ENCODE measurements at regions not wholly inside any gene's neighbourhood (a gene's known extent, or its start where the extent isn't known, plus 50 kb on each side); places are given as distances from the start of the nearest gene placed in this dataset.

GRCh38 chr4:100843910-100844309, 326.1 kb upstream of the EMCN start:
- Histone ChIP-seq H3K27ac (ENCODE audit: low read depth, low read length, severe bottlenecking) (no peak overlapping the region), H3K9me3 (ENCODE audit: control insufficient read depth, low read length) (no peaks in the 10 kb centered on the region), H3K36me3 (ENCODE audit: control insufficient read depth, insufficient read depth, low read length) (no peaks in the 10 kb centered on the region), H3K4me1 (ENCODE audit: control insufficient read depth, insufficient read depth, low read length, poor library complexity, severe bottlenecking) (no peaks in the 10 kb centered on the region), H3K4me3 (ENCODE audit: extremely low read depth, insufficient read depth, low read length, poor library complexity, severe bottlenecking) (no peak overlapping the region)

GRCh38 chr4:100842856-100843255, 325.0 kb upstream of the EMCN start:
- H3K36me3 ChIP-seq (ENCODE audit: control insufficient read depth, insufficient read depth, low read length): no peaks in the 10 kb centered on the region
- no CpG with 5 or more reads among the region's 1 CpG for WGBS, 2 experiments (ENCODE audit: insufficient coverage in 2 of 2)
- no peaks in the 10 kb centered on the region for H3K9me3 ChIP-seq (ENCODE audit: control insufficient read depth, low read length)
- H3K27ac ChIP-seq (ENCODE audit: low read depth, low read length, severe bottlenecking): no peak overlapping the region
- H3K4me1 ChIP-seq (ENCODE audit: control insufficient read depth, insufficient read depth, low read length, poor library complexity, severe bottlenecking): no peaks in the 10 kb centered on the region
- no peak overlapping the region for H3K4me3 ChIP-seq (ENCODE audit: extremely low read depth, insufficient read depth, low read length, poor library complexity, severe bottlenecking)

GRCh38 chr4:100841911-100842310, 324.1 kb upstream of the EMCN start:
- H3K9me3 ChIP-seq (ENCODE audit: control insufficient read depth, low read length): no peaks in the 10 kb centered on the region
- H3K27ac ChIP-seq (ENCODE audit: low read depth, low read length, severe bottlenecking): no peak overlapping the region
- no peak overlapping the region for H3K4me3 ChIP-seq (ENCODE audit: extremely low read depth, insufficient read depth, low read length, poor library complexity, severe bottlenecking)
- no peaks in the 10 kb centered on the region for H3K4me1 ChIP-seq (ENCODE audit: control insufficient read depth, insufficient read depth, low read length, poor library complexity, severe bottlenecking)
- no CpG with 5 or more reads among the region's 2 CpGs for WGBS, 2 experiments (ENCODE audit: insufficient coverage in 2 of 2)
- H3K36me3 ChIP-seq (ENCODE audit: control insufficient read depth, insufficient read depth, low read length): no peaks in the 10 kb centered on the region

- Histone ChIP-seq H3K4me1 (ENCODE audit: control insufficient read depth, insufficient read depth, low read length, poor library complexity, severe bottlenecking) (no peaks in the 10 kb centered on the region), H3K4me3 (ENCODE audit: extremely low read depth, insufficient read depth, low read length, poor library complexity, severe bottlenecking) (no peak overlapping the region), H3K27ac (ENCODE audit: low read depth, low read length, severe bottlenecking) (no peak overlapping the region), H3K36me3 (ENCODE audit: control insufficient read depth, insufficient read depth, low read length) (no peaks in the 10 kb centered on the region), H3K9me3 (ENCODE audit: control insufficient read depth, low read length) (no peaks in the 10 kb centered on the region)
- 94 to 100% methylated on average over 2 of the region's 2 CpGs for WGBS, 2 experiments (ENCODE audit: insufficient coverage in 2 of 2)
Observed at GRCh38 chr4:100839712-100840111, 321.9 kb upstream of the EMCN start.

GRCh38 chr4:100838286-100838685, 320.5 kb upstream of the EMCN start:
- H3K36me3 ChIP-seq (ENCODE audit: control insufficient read depth, insufficient read depth, low read length): no peaks in the 10 kb centered on the region
- H3K9me3 ChIP-seq (ENCODE audit: control insufficient read depth, low read length): no peaks in the 10 kb centered on the region
- no peaks in the 10 kb centered on the region for H3K4me1 ChIP-seq (ENCODE audit: control insufficient read depth, insufficient read depth, low read length, poor library complexity, severe bottlenecking)
- no CpG with 5 or more reads among the region's 1 CpG for WGBS, 2 experiments (ENCODE audit: insufficient coverage in 2 of 2)
- no peak overlapping the region for H3K4me3 ChIP-seq (ENCODE audit: extremely low read depth, insufficient read depth, low read length, poor library complexity, severe bottlenecking)
- no peak overlapping the region for H3K27ac ChIP-seq (ENCODE audit: low read depth, low read length, severe bottlenecking)

GRCh38 chr4:100836929-100837328, 319.1 kb upstream of the EMCN start:
- Histone ChIP-seq H3K4me3 (ENCODE audit: extremely low read depth, insufficient read depth, low read length, poor library complexity, severe bottlenecking) (no peak overlapping the region), H3K27ac (ENCODE audit: low read depth, low read length, severe bottlenecking) (no peak overlapping the region), H3K9me3 (ENCODE audit: control insufficient read depth, low read length) (no peaks in the 10 kb centered on the region), H3K4me1 (ENCODE audit: control insufficient read depth, insufficient read depth, low read length, poor library complexity, severe bottlenecking) (no peaks in the 10 kb centered on the region), H3K36me3 (ENCODE audit: control insufficient read depth, insufficient read depth, low read length) (no peaks in the 10 kb centered on the region)
- WGBS, 2 experiments (ENCODE audit: insufficient coverage in 2 of 2): 75% methylated on average over 1 of the region's 1 CpG; no CpG with 5 or more reads in 1 of the 2 experiments

GRCh38 chr4:100834616-100835015, 316.8 kb upstream of the EMCN start:
- peaks cover 3% of the 10 kb centered on the region for H3K9me3 ChIP-seq (ENCODE audit: control insufficient read depth, low read length)
- H3K4me3 ChIP-seq (ENCODE audit: extremely low read depth, insufficient read depth, low read length, poor library complexity, severe bottlenecking): no peak overlapping the region
- H3K27ac ChIP-seq (ENCODE audit: low read depth, low read length, severe bottlenecking): no peak overlapping the region
- H3K36me3 ChIP-seq (ENCODE audit: control insufficient read depth, insufficient read depth, low read length): no peaks in the 10 kb centered on the region
- no peaks in the 10 kb centered on the region for H3K4me1 ChIP-seq (ENCODE audit: control insufficient read depth, insufficient read depth, low read length, poor library complexity, severe bottlenecking)

GRCh38 chr4:100833906-100834305, 316.1 kb upstream of the EMCN start:
- no peaks in the 10 kb centered on the region for H3K4me1 ChIP-seq (ENCODE audit: control insufficient read depth, insufficient read depth, low read length, poor library complexity, severe bottlenecking)
- peaks cover 3% of the 10 kb centered on the region for H3K9me3 ChIP-seq (ENCODE audit: control insufficient read depth, low read length)
- no peak overlapping the region for H3K4me3 ChIP-seq (ENCODE audit: extremely low read depth, insufficient read depth, low read length, poor library complexity, severe bottlenecking)
- H3K27ac ChIP-seq (ENCODE audit: low read depth, low read length, severe bottlenecking): no peak overlapping the region
- no peaks in the 10 kb centered on the region for H3K36me3 ChIP-seq (ENCODE audit: control insufficient read depth, insufficient read depth, low read length)
- no CpG with 5 or more reads among the region's 1 CpG for WGBS, 2 experiments (ENCODE audit: insufficient coverage in 2 of 2)

GRCh38 chr4:100828986-100829685, 311.3 kb upstream of the EMCN start:
- no peak overlapping the region for H3K27ac ChIP-seq (ENCODE audit: low read depth, low read length, severe bottlenecking)
- peaks cover 5% of the 10 kb centered on the region for H3K9me3 ChIP-seq (ENCODE audit: control insufficient read depth, low read length)
- no peaks in the 10 kb centered on the region for H3K4me1 ChIP-seq (ENCODE audit: control insufficient read depth, insufficient read depth, low read length, poor library complexity, severe bottlenecking)
- 50 to 67% methylated on average over 1 to 2 of the region's 2 CpGs for WGBS, 2 experiments (ENCODE audit: insufficient coverage in 2 of 2)
- H3K4me3 ChIP-seq (ENCODE audit: extremely low read depth, insufficient read depth, low read length, poor library complexity, severe bottlenecking): no peak overlapping the region
- H3K36me3 ChIP-seq (ENCODE audit: control insufficient read depth, insufficient read depth, low read length): no peaks in the 10 kb centered on the region

GRCh38 chr4:100828364-100828763, 310.5 kb upstream of the EMCN start:
- Histone ChIP-seq H3K9me3 (ENCODE audit: control insufficient read depth, low read length) (peaks cover 5% of the 10 kb centered on the region), H3K4me1 (ENCODE audit: control insufficient read depth, insufficient read depth, low read length, poor library complexity, severe bottlenecking) (peaks cover 7% of the 10 kb centered on the region), H3K4me3 (ENCODE audit: extremely low read depth, insufficient read depth, low read length, poor library complexity, severe bottlenecking) (no peak overlapping the region), H3K27ac (ENCODE audit: low read depth, low read length, severe bottlenecking) (no peak overlapping the region), H3K36me3 (ENCODE audit: control insufficient read depth, insufficient read depth, low read length) (no peaks in the 10 kb centered on the region)
- WGBS, 2 experiments (ENCODE audit: insufficient coverage in 2 of 2): 71 to 80% methylated on average over 3 of the region's 3 CpGs

- Histone ChIP-seq H3K9me3 (ENCODE audit: control insufficient read depth, low read length) (peaks cover 5% of the 10 kb centered on the region), H3K4me1 (ENCODE audit: control insufficient read depth, insufficient read depth, low read length, poor library complexity, severe bottlenecking) (peaks cover 12% of the 10 kb centered on the region), H3K27ac (ENCODE audit: low read depth, low read length, severe bottlenecking) (no peak overlapping the region), H3K4me3 (ENCODE audit: extremely low read depth, insufficient read depth, low read length, poor library complexity, severe bottlenecking) (no peak overlapping the region), H3K36me3 (ENCODE audit: control insufficient read depth, insufficient read depth, low read length) (no peaks in the 10 kb centered on the region)
Observed at GRCh38 chr4:100827756-100828155, 309.9 kb upstream of the EMCN start.

Measured in mesodermal cell (in vitro differentiated cells).